GM19438 (cell line): ENCODE measurements at regions not wholly inside any gene's neighbourhood (a gene's known extent, or its start where the extent isn't known, plus 50 kb on each side); places are given as distances from the start of the nearest gene placed in this dataset.

ENCODE experiments used
- ATAC-seq: cut with Tn5 transposase; IDR thresholded peaks from one replicate; pipeline ENCODE4 v1.9.1; 2021; ENCODE audit warnings: low read depth; ENCODE audit not compliant: unreplicated experiment

- no peak for ATAC-seq
Observed at GRCh38 chr5:147036691-147037245, 158.2 kb upstream of the PPP2R2B start.

- no peak for ATAC-seq
Observed at GRCh38 chr5:147037515-147038205, 159.1 kb upstream of the PPP2R2B start.

DNA sequence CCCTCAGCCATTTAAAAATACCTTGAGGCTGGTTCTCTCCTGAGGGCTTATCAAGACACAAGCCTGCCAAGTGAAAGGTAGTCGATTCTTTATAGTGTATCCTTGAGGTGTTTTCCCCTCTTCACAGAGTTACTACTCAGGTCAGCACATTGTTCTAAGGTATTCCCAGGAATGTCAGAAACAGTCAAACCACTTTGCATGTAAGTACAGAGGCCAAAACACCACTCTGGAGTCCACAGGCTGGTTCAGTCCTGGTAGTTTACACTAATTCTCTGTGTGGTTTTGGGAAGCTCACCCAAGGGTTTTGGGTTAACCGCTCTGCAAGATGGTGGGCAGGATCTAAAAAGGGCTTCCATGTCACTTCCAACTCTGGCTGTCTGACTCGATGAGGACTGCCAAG, 162.3 kb upstream of the PPP2R2B start:
- ATAC-seq = no peak

DNA sequence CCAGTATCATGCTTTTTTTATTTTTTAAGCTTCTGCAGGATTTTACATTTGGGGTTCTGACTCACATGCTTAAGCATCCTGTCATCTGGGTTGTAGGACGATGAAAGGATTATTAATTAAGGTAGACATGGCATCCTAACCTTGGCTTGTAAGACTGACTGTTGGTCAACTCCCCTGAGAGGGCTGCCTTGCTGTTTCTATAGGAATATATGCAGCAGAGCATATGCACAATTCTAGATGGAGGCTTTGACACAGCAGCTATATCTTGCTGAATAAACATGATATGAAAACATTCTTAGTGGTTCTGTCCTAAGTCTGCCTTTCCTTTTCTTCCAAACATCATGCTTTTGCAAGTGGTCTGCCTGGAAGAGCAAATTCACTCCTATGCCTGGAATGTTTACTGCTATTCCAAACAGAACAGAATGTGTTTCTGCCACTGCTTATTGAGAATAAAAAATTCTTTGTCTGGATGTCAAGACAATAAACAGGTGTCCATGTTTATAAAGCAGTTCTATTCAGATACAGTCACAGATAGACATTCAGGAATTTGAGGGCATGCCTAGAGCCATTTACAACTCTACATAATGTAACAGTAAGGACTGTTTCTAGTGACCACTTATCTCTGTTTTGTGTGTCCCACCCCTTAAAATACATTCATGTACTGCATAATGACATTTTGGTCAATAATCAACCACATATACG, 166.2 kb upstream of the PPP2R2B start:
- ATAC-seq = no peak

DNA sequence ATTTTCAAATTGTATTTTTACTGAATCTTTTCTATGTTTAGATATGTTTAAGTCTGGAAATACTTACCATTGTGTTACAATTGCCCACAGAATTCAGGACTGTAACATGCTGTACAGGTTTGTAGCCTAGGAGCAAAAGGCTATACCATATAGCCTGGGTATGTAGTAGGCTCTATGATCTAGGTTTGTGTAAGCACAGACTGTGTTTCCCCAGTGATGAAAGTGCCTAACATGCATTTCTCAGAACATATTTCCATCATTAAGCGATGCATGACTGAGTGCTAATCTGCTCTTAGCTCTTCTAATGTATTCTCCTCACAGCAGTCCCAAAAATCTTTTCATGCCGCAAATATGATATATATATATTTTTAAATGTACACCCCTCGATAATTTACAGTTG, 166.7 kb upstream of the PPP2R2B start:
- no peak for ATAC-seq

DNA sequence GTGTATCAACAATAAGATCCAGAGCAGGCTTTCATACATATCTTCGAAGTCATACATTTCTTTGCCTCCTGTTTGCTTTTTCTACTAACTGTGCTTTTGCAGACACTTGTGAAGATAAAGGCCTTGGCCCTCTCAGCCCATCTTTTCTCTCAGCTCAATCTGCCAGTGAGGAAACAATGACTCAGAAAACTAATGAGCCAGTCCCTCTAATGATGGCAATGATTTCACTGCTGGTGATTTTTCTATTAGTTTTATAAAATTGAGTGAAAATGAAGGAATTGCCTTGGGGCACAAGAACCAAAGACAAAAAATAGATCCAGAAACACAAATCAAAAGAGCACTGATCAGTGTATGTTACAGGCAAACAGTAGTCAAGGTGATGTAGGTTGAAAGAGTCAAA, 167.7 kb upstream of the PPP2R2B start:
- no peak for ATAC-seq

GRCh38 chr5:147046894-147047293, 168.3 kb upstream of the PPP2R2B start:
- ATAC-seq = no peak

- no peak for ATAC-seq
Observed at GRCh38 chr5:147049764-147050163, 171.2 kb upstream of the PPP2R2B start.

- ATAC-seq = no peak
Observed at GRCh38 chr5:147050172-147050571, 171.6 kb upstream of the PPP2R2B start.

DNA sequence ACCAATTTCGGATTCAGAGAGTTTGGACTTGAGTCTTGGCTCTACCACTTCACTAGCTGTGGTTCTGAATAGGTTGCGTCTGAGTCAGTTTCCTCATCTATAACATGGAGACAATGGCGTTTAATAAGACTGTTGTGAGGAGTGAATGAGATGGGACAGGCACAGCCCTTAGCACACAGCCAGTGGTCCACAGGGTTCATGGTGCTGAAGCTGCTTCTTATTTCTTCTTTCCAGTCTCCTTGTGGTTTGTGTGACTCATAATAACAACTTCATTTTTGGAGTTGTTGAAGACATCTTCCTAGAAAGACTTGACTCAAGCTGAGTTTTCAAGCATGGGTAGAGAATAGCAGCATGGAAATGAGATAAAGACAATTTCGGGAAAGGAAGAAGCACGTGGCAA, 172.6 kb upstream of the PPP2R2B start:
- ATAC-seq = no peak

DNA sequence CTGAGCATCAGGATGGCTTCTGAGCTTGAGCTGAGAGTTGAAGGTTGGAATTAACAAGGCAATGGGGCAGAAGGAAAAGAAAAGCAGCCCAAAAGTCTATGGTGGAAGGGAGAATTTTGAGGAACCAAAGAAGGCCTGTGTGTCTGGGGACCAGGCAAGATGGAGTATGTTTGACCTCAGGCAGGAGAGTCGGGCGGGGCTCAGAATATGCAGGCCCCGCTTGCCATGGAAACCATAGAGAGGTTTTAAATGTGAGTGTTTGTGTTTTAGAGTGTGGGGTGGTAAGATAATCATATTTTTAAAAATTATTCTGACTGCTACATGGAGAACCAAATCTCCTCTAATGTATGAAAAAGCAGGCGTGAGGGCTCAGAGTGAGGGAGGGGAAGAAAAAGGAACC, 174.0 kb upstream of the PPP2R2B start:
- ATAC-seq = no peak

DNA sequence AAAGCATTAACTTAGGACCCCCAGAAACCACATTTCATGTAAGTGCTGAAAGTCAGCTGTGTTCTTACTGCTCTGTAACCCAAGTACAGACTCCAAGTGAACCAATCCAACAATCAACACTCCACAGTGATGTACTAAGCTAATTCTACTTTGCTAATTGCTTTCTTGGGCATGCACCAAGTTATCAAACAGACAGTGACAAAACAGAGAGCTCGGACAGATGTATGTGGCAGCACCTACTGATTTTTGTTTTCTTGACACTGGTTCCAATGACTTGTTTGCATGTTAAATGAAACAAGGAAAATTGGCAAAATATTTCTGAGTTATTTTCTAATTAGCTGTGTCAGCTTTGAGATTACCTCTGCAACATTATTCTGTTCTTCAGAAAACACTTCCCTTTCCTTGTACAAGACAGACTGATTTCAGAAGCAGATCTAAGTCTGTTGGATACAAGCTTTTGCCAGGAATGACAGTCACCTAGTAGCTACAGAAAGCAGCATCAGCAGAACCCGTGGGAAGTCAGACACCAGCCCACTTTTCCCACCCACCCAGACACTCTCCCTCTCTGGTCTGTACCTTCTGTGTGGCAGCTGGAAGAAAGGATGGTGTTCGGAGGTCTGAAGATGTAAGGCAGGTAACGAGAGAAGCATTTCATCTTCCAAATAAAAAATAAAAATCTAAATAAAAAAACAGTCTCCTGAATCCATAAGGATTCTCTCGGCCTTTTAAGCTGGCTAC, 176.7 kb upstream of the PPP2R2B start:
- ATAC-seq = no peak

DNA sequence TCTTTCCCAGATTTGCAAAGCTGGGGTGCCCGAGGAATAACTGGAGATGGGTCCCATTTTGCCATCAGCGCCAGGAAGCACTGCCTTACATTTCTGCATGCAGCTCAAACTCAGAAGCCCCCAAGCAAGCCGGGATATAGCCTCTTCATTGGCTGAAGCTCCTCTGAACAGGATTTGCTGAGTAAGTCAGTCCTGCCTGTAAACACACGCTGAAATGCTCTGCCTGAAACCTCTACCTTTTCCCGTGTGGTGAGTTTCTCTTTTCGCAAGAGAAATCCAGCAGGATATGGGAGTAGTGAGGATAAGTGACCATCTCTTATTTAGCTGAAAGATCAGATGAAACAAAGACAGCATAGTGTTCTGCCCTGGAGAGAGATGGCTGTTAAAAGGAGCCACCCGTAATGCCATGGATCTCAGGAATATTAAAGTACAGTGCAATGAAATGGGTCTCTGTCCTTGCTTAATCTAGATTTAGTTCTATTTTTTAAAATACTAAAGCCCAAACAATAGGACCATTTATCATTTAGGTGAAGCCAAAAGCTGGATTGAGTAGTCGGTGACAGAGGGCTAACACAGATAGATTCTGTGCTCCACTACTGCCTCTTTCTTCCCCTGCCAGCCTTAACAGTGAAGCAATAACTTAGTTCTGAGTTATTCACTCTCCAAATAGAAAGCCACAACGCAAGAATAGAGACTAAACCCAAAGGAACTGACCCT, 177.5 kb upstream of the PPP2R2B start:
- no peak for ATAC-seq

- no peak for ATAC-seq
Observed at GRCh38 chr5:147057051-147057450, 177.8 kb upstream of the STK32A start.

DNA sequence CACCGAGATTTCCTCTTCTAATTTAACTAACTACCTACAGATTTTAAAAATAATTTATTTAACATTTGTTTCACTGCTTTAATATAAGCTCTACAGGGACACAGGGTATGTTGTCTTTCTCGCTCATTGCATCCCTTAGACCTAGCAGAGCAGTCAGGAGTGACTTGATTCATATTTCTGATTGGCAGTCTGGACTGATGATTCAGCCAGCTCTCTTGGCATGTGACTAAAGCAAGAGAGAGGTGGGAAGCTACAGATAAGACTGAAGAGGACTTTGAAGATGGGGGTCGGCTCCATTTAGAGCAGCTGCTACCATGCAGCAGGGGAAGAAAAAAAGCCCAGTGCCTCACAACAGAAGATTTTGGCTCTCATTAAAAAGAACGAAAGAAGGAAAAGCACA, 173.4 kb upstream of the STK32A start:
- ATAC-seq = no peak

DNA sequence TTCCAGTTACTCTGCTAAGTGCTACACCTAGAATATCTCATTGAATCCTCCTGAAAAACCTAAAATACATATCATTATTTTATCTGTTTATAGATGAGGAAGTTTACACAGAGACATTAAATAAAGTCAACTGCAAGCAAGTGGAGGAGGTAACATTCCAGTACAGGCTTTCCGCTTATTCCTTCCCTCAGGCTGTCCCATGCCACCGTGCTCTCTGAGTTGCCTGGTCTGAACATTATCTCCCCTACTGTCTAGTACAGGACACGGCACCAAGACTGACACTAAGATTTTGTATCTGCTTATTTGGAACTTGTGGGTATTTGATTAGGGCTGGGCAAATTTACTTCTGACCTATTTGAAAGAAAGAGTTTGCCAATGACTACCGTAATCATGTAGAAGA, 172.4 kb upstream of the STK32A start:
- ATAC-seq = no peak

- no peak for ATAC-seq
Observed at GRCh38 chr5:147063943-147064342, 170.9 kb upstream of the STK32A start.

GRCh38 chr5:147065071-147065470, 169.8 kb upstream of the STK32A start:
- ATAC-seq = peak; percentile 74

DNA sequence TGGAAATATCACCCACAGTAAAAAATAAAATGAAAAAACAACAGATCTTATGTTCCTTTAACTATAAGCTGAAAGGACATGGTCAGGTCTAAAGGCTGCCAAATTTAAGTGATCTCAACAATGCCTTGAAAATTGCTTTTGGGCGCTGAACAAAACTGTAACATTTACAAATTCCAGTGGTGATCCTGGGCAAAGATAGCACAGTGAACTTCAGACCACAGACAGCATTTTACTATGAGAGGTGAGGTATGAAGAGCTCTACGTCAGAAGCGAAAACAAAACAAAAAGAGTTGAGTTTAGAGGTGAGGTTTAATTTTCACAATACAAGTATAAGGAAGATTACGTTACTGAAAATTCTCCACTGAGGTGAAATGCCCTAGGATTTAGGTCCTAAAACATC, 165.8 kb upstream of the STK32A start:
- ATAC-seq = no peak

DNA sequence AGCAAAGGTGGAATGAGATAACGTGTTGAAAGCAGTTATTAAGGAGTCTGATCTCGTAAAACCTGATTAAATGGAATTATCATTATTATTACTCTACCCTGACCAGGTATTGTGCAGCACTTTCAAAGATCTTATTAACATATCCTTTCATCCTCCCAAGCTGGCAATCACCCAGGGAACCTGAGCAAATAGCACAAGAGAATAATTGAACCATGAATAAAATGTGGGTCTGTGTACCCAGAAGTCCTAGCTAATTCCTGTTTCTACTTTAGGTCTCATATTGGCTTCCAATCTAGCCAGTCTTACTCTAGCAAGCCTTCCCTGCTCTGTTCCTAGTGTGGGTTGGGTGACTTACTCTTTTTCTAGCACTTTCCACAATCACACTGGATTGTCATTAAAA, 162.2 kb upstream of the STK32A start:
- ATAC-seq = no peak

GRCh38 chr5:147073098-147073497, 161.7 kb upstream of the STK32A start:
- ATAC-seq = no peak
